GM23338 (cell line): ENCODE measurements at regions not wholly inside any gene's neighbourhood (a gene's known extent, or its start where the extent isn't known, plus 50 kb on each side); places are given as distances from the start of the nearest gene placed in this dataset.

ENCODE experiments used
- ATAC-seq: fragments of 200-7000 bp; cut with Tn5 transposase; 3 replicates; pipeline ENCODE4 v1.9.1; 2020
- DNase-seq: peaks from one replicate; pipeline ENCODE4 v3.0.0-alpha.2; 2015; ENCODE audit warnings: low spot score
- H2AFZ ChIP-seq: fragments of 200-600 bp; sonication (generic); 2 replicates; pipeline ENCODE4 v1.8.0; 2016; ENCODE audit warnings: antibody characterized with exemption, mild to moderate bottlenecking, moderate library complexity
- H3F3A ChIP-seq: fragments of 200-600 bp; sonication (generic); replicated peaks from 2 replicates; pipeline ENCODE4 v1.8.0; 2017; ENCODE audit warnings: antibody characterized with exemption, mixed run types, low read depth
- H3K27ac ChIP-seq: fragments of 200-600 bp; sonication (generic); 2 replicates; pipeline ENCODE4 v1.6.1; 2016; ENCODE audit warnings: low read depth
- H3K27me3 ChIP-seq: fragments of 200-600 bp; sonication (generic); 2 replicates; pipeline ENCODE4 v1.8.0; 2016; ENCODE audit warnings: mild to moderate bottlenecking, mixed run types, moderate library complexity; ENCODE audit not compliant: insufficient read depth
- H3K36me3 ChIP-seq: fragments of 200-600 bp; sonication (generic); 2 replicates; pipeline ENCODE4 v1.8.0; 2016; ENCODE audit warnings: mild to moderate bottlenecking; ENCODE audit not compliant: insufficient read depth
- H3K4me1 ChIP-seq: fragments of 200-600 bp; sonication (generic); 2 replicates; pipeline ENCODE4 v1.8.0; 2016; ENCODE audit warnings: mild to moderate bottlenecking, moderate library complexity; ENCODE audit not compliant: insufficient read depth
- H3K4me2 ChIP-seq: fragments of 200-600 bp; sonication (generic); 2 replicates; pipeline ENCODE4 v1.7.1; 2017; ENCODE audit warnings: mixed run types
- H3K4me3 ChIP-seq: fragments of 200-600 bp; sonication (generic); 2 replicates; pipeline ENCODE4 v1.6.1; 2016; ENCODE audit warnings: mixed run types
- H3K79me2 ChIP-seq: fragments of 200-600 bp; sonication (generic); replicated peaks from 2 replicates; pipeline ENCODE4 v1.8.0; 2017; ENCODE audit warnings: mild to moderate bottlenecking; ENCODE audit not compliant: insufficient read depth
- H3K9me2 ChIP-seq: fragments of 200-600 bp; sonication (generic); 2 replicates; pipeline ENCODE4 v1.8.0; 2017; ENCODE audit not compliant: insufficient read depth
- H4K20me1 ChIP-seq: fragments of 200-600 bp; sonication (generic); replicated peaks from 2 replicates; pipeline ENCODE4 v1.8.0; 2017; ENCODE audit warnings: mild to moderate bottlenecking; ENCODE audit not compliant: insufficient read depth
- H3K27ac Mint-ChIP-seq: 2 replicates; pipeline ENCODE4 v1.8.0; 2020; ENCODE audit warnings: inconsistent platforms, mild to moderate bottlenecking, moderate library complexity, mixed read lengths
- H3K27me3 Mint-ChIP-seq: 3 replicates; pipeline ENCODE4 v1.8.0; 2022; ENCODE audit warnings: low read depth, mild to moderate bottlenecking, moderate library complexity, mixed read lengths, inconsistent platforms; ENCODE audit not compliant: insufficient read depth, poor library complexity
- H3K36me3 Mint-ChIP-seq: 3 replicates; pipeline ENCODE4 v1.8.0; 2021; ENCODE audit warnings: low read depth, mild to moderate bottlenecking, inconsistent platforms, moderate library complexity, mixed read lengths
- H3K4me1 Mint-ChIP-seq: 3 replicates; pipeline ENCODE4 v1.8.0; 2020; ENCODE audit warnings: mild to moderate bottlenecking, inconsistent platforms, mixed read lengths
- H3K4me3 Mint-ChIP-seq: 3 replicates; pipeline ENCODE4 v1.8.0; 2021; ENCODE audit warnings: moderate library complexity, mild to moderate bottlenecking, inconsistent platforms, mixed read lengths
- H3K9me3 Mint-ChIP-seq: 3 replicates; pipeline ENCODE4 v1.8.0; 2020; ENCODE audit warnings: moderate library complexity, mild to moderate bottlenecking, inconsistent platforms, mixed read lengths
- CREB1 ChIP-seq: fragments of 250-450 bp; sonication (Bioruptor Pico); IDR thresholded peaks from 2 replicates; pipeline ENCODE4 v1.5.0; 2020; ENCODE audit warnings: low read depth, mild to moderate bottlenecking, moderate library complexity
- CTCF ChIP-seq, 2 experiments: fragments of 200-600 bp in 1 of 2; sonication (generic) in 1 of 2; conservative IDR thresholded peaks; 2 replicates each; pipeline versions ENCODE4 v1.5.1 to v1.6.1; 2016 to 2017; ENCODE audit warnings: antibody characterized with exemption in 2 of 2, low read depth in 2 of 2, mild to moderate bottlenecking in 2 of 2, moderate library complexity in 1 of 2
- EZH2phosphoT487 ChIP-seq: fragments of 200-600 bp; sonication (generic); IDR thresholded peaks from one replicate; pipeline ENCODE4 v1.8.1; 2018; ENCODE audit warnings: antibody characterized with exemption; ENCODE audit not compliant: unreplicated experiment
- JUNB ChIP-seq: IDR thresholded peaks from one replicate; pipeline ENCODE4 v1.6.1; 2016; ENCODE audit warnings: antibody characterized with exemption; ENCODE audit not compliant: unreplicated experiment
- POLR2AphosphoS5 ChIP-seq: IDR thresholded peaks from 2 replicates; pipeline ENCODE4 v1.6.1; 2016; ENCODE audit warnings: antibody characterized with exemption, low read depth
- STAT1 ChIP-seq: IDR thresholded peaks from one replicate; pipeline ENCODE4 v1.6.1; 2016; ENCODE audit warnings: antibody characterized with exemption; ENCODE audit not compliant: unreplicated experiment
- ZNF114 ChIP-seq: fragments of 250-450 bp; sonication (Bioruptor Pico); IDR thresholded peaks from 2 replicates; pipeline ENCODE4 v1.5.0; 2020; ENCODE audit warnings: mild to moderate bottlenecking, moderate library complexity
- ZNF331 ChIP-seq: fragments of 250-450 bp; sonication (Bioruptor Pico); IDR thresholded peaks from 2 replicates; pipeline ENCODE4 v1.5.0; 2020; ENCODE audit warnings: low read depth, mild to moderate bottlenecking, moderate library complexity
- TF ChIP-seq, protein P1 (sequence below): fragments of 250-450 bp; sonication (Bioruptor Pico); IDR thresholded peaks from 2 replicates; pipeline ENCODE4 v1.5.0; 2020; ENCODE audit warnings: mild to moderate bottlenecking, moderate library complexity
- TF ChIP-seq, protein P2 (sequence below): IDR thresholded peaks from one replicate; pipeline ENCODE4 v1.6.1; 2018; ENCODE audit warnings: antibody characterized with exemption; ENCODE audit not compliant: unreplicated experiment

GRCh38 chr18:8468191-8468590 is 141.0 kb upstream of the RAB12 start (continued):
- TF ChIP-seq, protein P1, sequence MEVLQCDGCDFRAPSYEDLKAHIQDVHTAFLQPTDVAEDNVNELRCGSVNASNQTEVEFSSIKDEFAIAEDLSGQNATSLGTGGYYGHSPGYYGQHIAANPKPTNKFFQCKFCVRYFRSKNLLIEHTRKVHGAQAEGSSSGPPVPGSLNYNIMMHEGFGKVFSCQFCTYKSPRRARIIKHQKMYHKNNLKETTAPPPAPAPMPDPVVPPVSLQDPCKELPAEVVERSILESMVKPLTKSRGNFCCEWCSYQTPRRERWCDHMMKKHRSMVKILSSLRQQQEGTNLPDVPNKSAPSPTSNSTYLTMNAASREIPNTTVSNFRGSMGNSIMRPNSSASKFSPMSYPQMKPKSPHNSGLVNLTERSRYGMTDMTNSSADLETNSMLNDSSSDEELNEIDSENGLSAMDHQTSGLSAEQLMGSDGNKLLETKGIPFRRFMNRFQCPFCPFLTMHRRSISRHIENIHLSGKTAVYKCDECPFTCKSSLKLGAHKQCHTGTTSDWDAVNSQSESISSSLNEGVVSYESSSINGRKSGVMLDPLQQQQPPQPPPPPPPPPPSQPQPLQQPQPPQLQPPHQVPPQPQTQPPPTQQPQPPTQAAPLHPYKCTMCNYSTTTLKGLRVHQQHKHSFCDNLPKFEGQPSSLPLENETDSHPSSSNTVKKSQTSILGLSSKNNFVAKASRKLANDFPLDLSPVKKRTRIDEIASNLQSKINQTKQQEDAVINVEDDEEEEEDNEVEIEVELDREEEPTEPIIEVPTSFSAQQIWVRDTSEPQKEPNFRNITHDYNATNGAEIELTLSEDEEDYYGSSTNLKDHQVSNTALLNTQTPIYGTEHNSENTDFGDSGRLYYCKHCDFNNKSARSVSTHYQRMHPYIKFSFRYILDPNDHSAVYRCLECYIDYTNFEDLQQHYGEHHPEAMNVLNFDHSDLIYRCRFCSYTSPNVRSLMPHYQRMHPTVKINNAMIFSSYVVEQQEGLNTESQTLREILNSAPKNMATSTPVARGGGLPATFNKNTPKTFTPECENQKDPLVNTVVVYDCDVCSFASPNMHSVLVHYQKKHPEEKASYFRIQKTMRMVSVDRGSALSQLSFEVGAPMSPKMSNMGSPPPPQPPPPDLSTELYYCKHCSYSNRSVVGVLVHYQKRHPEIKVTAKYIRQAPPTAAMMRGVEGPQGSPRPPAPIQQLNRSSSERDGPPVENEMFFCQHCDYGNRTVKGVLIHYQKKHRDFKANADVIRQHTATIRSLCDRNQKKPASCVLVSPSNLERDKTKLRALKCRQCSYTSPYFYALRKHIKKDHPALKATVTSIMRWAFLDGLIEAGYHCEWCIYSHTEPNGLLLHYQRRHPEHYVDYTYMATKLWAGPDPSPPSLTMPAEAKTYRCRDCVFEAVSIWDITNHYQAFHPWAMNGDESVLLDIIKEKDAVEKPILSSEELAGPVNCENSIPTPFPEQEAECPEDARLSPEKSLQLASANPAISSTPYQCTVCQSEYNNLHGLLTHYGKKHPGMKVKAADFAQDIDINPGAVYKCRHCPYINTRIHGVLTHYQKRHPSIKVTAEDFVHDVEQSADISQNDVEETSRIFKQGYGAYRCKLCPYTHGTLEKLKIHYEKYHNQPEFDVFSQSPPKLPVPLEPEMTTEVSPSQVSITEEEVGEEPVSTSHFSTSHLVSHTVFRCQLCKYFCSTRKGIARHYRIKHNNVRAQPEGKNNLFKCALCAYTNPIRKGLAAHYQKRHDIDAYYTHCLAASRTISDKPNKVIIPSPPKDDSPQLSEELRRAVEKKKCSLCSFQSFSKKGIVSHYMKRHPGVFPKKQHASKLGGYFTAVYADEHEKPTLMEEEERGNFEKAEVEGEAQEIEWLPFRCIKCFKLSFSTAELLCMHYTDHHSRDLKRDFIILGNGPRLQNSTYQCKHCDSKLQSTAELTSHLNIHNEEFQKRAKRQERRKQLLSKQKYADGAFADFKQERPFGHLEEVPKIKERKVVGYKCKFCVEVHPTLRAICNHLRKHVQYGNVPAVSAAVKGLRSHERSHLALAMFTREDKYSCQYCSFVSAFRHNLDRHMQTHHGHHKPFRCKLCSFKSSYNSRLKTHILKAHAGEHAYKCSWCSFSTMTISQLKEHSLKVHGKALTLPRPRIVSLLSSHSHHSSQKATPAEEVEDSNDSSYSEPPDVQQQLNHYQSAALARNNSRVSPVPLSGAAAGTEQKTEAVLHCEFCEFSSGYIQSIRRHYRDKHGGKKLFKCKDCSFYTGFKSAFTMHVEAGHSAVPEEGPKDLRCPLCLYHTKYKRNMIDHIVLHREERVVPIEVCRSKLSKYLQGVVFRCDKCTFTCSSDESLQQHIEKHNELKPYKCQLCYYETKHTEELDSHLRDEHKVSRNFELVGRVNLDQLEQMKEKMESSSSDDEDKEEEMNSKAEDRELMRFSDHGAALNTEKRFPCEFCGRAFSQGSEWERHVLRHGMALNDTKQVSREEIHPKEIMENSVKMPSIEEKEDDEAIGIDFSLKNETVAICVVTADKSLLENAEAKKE (CRISPR knock-in tag): no peak
- TF ChIP-seq JUNB (no peak), EZH2phosphoT487 (no peak), ZNF114 (no peak), ZNF331 (CRISPR knock-in tag) (no peak)

GRCh38 chr18:8468921-8469335 is 140.3 kb upstream of the RAB12 start:
- peaks cover 2% of the 10 kb centered on the region; the same call in 1 of the 2 replicates for H3K4me1 ChIP-seq
- no peak overlapping the region for H3K4me2 ChIP-seq
- Mint-ChIP-seq H3K36me3 (no peaks in the 10 kb centered on the region), H3K9me3 (no peaks in the 10 kb centered on the region), H3K27ac (no peak overlapping the region), H3K4me3 (no peak overlapping the region), H3K27me3 (peaks cover 11% of the 10 kb centered on the region), H3K4me1 (peaks cover 9% of the 10 kb centered on the region; the same call in 1 of the 3 replicates)
- no peak overlapping the region for H3K27ac ChIP-seq
- no peak overlapping the region for H3K4me3 ChIP-seq
- no peak overlapping the region for H2AFZ ChIP-seq
- H4K20me1 ChIP-seq: no peaks in the 10 kb centered on the region
- H3F3A ChIP-seq: no peaks in the 10 kb centered on the region
- DNase-seq: no peak
- H3K27me3 ChIP-seq: no peaks in the 10 kb centered on the region
- H3K36me3 ChIP-seq: no peaks in the 10 kb centered on the region
- H3K79me2 ChIP-seq: no peaks in the 10 kb centered on the region
- H3K9me2 ChIP-seq: no peaks in the 10 kb centered on the region
- ATAC-seq: no peak
- TF ChIP-seq POLR2AphosphoS5 (no peak), CTCF (conservative IDR thresholded peaks at IDR 0.05; ENCODE audit: low read depth in 2 of 2) (no peak), ZNF114 (no peak), JUNB (no peak), STAT1 (no peak), ZNF331 (CRISPR knock-in tag) (no peak), CREB1 (CRISPR knock-in tag) (no peak), EZH2phosphoT487 (no peak)
- TF ChIP-seq, protein P2, sequence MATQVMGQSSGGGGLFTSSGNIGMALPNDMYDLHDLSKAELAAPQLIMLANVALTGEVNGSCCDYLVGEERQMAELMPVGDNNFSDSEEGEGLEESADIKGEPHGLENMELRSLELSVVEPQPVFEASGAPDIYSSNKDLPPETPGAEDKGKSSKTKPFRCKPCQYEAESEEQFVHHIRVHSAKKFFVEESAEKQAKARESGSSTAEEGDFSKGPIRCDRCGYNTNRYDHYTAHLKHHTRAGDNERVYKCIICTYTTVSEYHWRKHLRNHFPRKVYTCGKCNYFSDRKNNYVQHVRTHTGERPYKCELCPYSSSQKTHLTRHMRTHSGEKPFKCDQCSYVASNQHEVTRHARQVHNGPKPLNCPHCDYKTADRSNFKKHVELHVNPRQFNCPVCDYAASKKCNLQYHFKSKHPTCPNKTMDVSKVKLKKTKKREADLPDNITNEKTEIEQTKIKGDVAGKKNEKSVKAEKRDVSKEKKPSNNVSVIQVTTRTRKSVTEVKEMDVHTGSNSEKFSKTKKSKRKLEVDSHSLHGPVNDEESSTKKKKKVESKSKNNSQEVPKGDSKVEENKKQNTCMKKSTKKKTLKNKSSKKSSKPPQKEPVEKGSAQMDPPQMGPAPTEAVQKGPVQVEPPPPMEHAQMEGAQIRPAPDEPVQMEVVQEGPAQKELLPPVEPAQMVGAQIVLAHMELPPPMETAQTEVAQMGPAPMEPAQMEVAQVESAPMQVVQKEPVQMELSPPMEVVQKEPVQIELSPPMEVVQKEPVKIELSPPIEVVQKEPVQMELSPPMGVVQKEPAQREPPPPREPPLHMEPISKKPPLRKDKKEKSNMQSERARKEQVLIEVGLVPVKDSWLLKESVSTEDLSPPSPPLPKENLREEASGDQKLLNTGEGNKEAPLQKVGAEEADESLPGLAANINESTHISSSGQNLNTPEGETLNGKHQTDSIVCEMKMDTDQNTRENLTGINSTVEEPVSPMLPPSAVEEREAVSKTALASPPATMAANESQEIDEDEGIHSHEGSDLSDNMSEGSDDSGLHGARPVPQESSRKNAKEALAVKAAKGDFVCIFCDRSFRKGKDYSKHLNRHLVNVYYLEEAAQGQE: no peak
